RWPE2 (cell line): ENCODE measurements at regions not wholly inside any gene's neighbourhood (a gene's known extent, or its start where the extent isn't known, plus 50 kb on each side); places are given as distances from the start of the nearest gene placed in this dataset.
A peak's percentile ranks its signal among the peaks of the same experiment; 100 is the strongest.
"Not testable (repeated sequence)": the region's sequence is repeated elsewhere in the genome, so short reads cannot be mapped to it uniquely, and the experiment has no call there.

Experiments
- ATAC-seq: fragments of 200-7000 bp; cut with Tn5 transposase; 3 replicates; pipeline ENCODE4 v1.9.1; 2021; ENCODE audit warnings: low read depth
- DNase-seq: peaks from one replicate; pipeline ENCODE4 v3.0.0-alpha.2; 2020; ENCODE audit warnings: low spot score
- H3K27ac ChIP-seq: fragments of 450-650 bp; 2 replicates; pipeline ENCODE4 v1.5.1; 2017; ENCODE audit warnings: mild to moderate bottlenecking; ENCODE audit not compliant: poor library complexity, severe bottlenecking
- H3K27me3 ChIP-seq: fragments of 250-450 bp; sonication (Bioruptor Pico); 2 replicates; pipeline ENCODE4 v1.5.1; 2021; ENCODE audit warnings: mild to moderate bottlenecking, moderate library complexity; ENCODE audit not compliant: insufficient read depth, poor library complexity, severe bottlenecking
- H3K36me3 ChIP-seq: fragments of 250-450 bp; sonication (Bioruptor Pico); 2 replicates; pipeline ENCODE4 v1.5.1; 2020; ENCODE audit warnings: low read depth, mild to moderate bottlenecking, moderate library complexity
- H3K4me1 ChIP-seq: fragments of 250-450 bp; sonication (Bioruptor Pico); 2 replicates; pipeline ENCODE4 v1.5.1; 2021; ENCODE audit warnings: mild to moderate bottlenecking, moderate library complexity; ENCODE audit not compliant: insufficient read depth, poor library complexity, severe bottlenecking
- H3K4me3 ChIP-seq: fragments of 250-450 bp; sonication (Bioruptor Pico); 2 replicates; pipeline ENCODE4 v1.5.1; 2021; ENCODE audit warnings: mild to moderate bottlenecking, moderate library complexity; ENCODE audit not compliant: severe bottlenecking
- H3K9me3 ChIP-seq: fragments of 250-450 bp; sonication (Bioruptor Pico); 2 replicates; pipeline ENCODE4 v1.5.1; 2021; ENCODE audit warnings: mild to moderate bottlenecking, moderate library complexity; ENCODE audit not compliant: severe bottlenecking
- CTCF ChIP-seq: fragments of 450-650 bp; IDR thresholded peaks from one replicate; pipeline ENCODE4 v1.5.1; 2017; ENCODE audit warnings: mild to moderate bottlenecking, moderate library complexity; ENCODE audit not compliant: poor library complexity, severe bottlenecking

- H3K27me3 ChIP-seq = no peaks in the 10 kb centered on the region
- TF ChIP-seq CTCF = no peak
Observed at GRCh38 chr4:14343961-14344360, 658.3 kb upstream of the CPEB2 start.

GRCh38 chr4:14345356-14345775 is 656.9 kb upstream of the CPEB2 start:
- ATAC-seq = peak; percentile 89
- Histone ChIP-seq H3K27ac (no peak overlapping the region), H3K4me3 (no peak overlapping the region), H3K9me3 (no peaks in the 10 kb centered on the region), H3K36me3 (no peaks in the 10 kb centered on the region), H3K27me3 (no peaks in the 10 kb centered on the region), H3K4me1 (no peaks in the 10 kb centered on the region)
- no peak for TF ChIP-seq CTCF
- no peak for DNase-seq

More at GRCh38 chr4:14343961-14344360, 658.3 kb upstream of the CPEB2 start:
- no peak overlapping the region for H3K4me3 ChIP-seq
- DNase-seq (no peak), ATAC-seq (no peak)
- H3K36me3 ChIP-seq = no peaks in the 10 kb centered on the region
- no peak overlapping the region for H3K27ac ChIP-seq
- H3K4me1 ChIP-seq = no peaks in the 10 kb centered on the region
- no peaks in the 10 kb centered on the region for H3K9me3 ChIP-seq

GRCh38 chr4:14347526-14347925 is 654.8 kb upstream of the CPEB2 start:
- H3K27me3 ChIP-seq = no peaks in the 10 kb centered on the region
- H3K9me3 ChIP-seq = no peaks in the 10 kb centered on the region
- ATAC-seq = no peak
- no peak overlapping the region for H3K27ac ChIP-seq
- no peak overlapping the region for H3K4me3 ChIP-seq
- DNase-seq = no peak
- no peak for TF ChIP-seq CTCF
- no peaks in the 10 kb centered on the region for H3K4me1 ChIP-seq
- no peaks in the 10 kb centered on the region for H3K36me3 ChIP-seq

GRCh38 chr4:14348506-14348905 is 653.8 kb upstream of the CPEB2 start:
- no peak for ATAC-seq
- no peak overlapping the region for H3K4me3 ChIP-seq
- DNase-seq = no peak

DNA sequence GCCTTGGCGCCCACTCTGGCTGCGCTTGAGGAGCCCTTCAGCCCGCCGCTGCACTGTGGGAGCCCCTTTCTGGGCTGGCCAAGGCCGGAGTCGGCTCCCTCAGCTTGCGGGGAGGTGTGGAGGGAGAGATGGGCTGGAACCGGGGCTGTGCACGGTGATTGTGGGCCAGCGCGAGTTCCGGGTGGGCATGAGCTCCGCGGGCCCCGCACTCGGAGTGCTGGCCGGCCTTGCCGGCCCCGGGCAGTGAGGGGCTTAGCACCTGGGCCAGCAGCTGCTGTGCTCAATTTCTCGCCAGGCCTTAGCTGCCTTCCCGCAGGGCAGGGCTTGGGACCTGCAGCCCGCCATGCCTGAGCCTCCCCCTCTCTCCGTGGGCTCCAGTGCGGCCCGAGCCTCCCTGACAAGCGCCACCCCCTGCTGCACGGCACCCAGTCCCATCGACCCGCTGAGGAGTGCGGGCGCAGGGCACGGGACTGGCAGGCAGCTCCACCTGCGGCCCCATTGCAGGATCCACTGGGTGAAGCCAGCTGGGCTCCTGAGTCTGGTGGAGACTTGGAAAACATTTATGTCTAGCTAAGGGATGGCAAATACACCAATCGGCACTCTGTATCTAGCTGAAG is 643.6 kb upstream of the CPEB2 start:
- not testable (repeated sequence) for H3K27ac ChIP-seq, H3K4me3 ChIP-seq, ATAC-seq, H3K4me1 ChIP-seq, DNase-seq, H3K27me3 ChIP-seq, H3K9me3 ChIP-seq, H3K36me3 ChIP-seq

More at GRCh38 chr4:14348506-14348905, 653.8 kb upstream of the CPEB2 start:
- Histone ChIP-seq H3K36me3 (no peaks in the 10 kb centered on the region), H3K27me3 (no peaks in the 10 kb centered on the region), H3K9me3 (no peaks in the 10 kb centered on the region), H3K4me1 (no peaks in the 10 kb centered on the region), H3K27ac (no peak overlapping the region)
- TF ChIP-seq CTCF = no peak
